Endothelial cell of umbilical vein (primary cell): ENCODE measurements at regions not wholly inside any gene's neighbourhood (a gene's known extent, or its start where the extent isn't known, plus 50 kb on each side); places are given as distances from the start of the nearest gene placed in this dataset.
A peak's percentile ranks its signal among the peaks of the same experiment; 100 is the strongest.

Experiments
- CTCF ChIP-seq, 2 donors: IDR thresholded peaks; 1 replicate in 1 of 2; 2 replicates in 1 of 2; pipeline ENCODE4 v1.5.1; 2011; ENCODE audit warnings: low read length in 2 of 2, mild to moderate bottlenecking in 2 of 2, moderate library complexity in 2 of 2, control low read depth in 1 of 2, inconsistent platforms in 1 of 2, low read depth in 1 of 2; ENCODE audit not compliant: insufficient read depth in 1 of 2; ENCODE audit errors: extremely low read depth in 1 of 2
- EZH2 ChIP-seq: IDR thresholded peaks from 2 replicates; pipeline ENCODE4 v1.6.1; 2012; ENCODE audit warnings: borderline replicate concordance, low read depth, mild to moderate bottlenecking, moderate library complexity, low read length, inconsistent platforms; ENCODE audit not compliant: severe bottlenecking
- FOS ChIP-seq: IDR thresholded peaks from 2 replicates; pipeline ENCODE4 v1.6.1; 2011; ENCODE audit warnings: mild to moderate bottlenecking, low read length, moderate library complexity, borderline replicate concordance; ENCODE audit not compliant: insufficient read depth
- GATA2 ChIP-seq: IDR thresholded peaks from 2 replicates; pipeline ENCODE4 v1.7.0; 2011; ENCODE audit warnings: low read depth, mild to moderate bottlenecking, moderate library complexity, mixed read lengths, low read length; ENCODE audit not compliant: insufficient read length, insufficient read depth
- JUN ChIP-seq: IDR thresholded peaks from 2 replicates; pipeline ENCODE4 v1.6.1; 2011; ENCODE audit warnings: borderline replicate concordance, low read depth; ENCODE audit not compliant: insufficient read length, insufficient read depth
- MAX ChIP-seq: IDR thresholded peaks from 2 replicates; pipeline ENCODE4 v1.6.1; 2011; ENCODE audit not compliant: insufficient read depth, insufficient read length
- MYC ChIP-seq: IDR thresholded peaks from one replicate; pipeline ENCODE4 v1.6.1; 2011; ENCODE audit warnings: mild to moderate bottlenecking, low read depth, low read length
- POLR2A ChIP-seq: IDR thresholded peaks from 2 replicates; pipeline ENCODE4 v1.6.1; 2012; ENCODE audit warnings: low read depth, mild to moderate bottlenecking, control low read depth, low read length
- POLR2AphosphoS5 ChIP-seq: IDR thresholded peaks from 2 replicates; pipeline ENCODE4 v1.6.1; 2012; ENCODE audit warnings: low read depth, mild to moderate bottlenecking, control low read depth, low read length, moderate library complexity; ENCODE audit not compliant: insufficient read depth

DNA sequence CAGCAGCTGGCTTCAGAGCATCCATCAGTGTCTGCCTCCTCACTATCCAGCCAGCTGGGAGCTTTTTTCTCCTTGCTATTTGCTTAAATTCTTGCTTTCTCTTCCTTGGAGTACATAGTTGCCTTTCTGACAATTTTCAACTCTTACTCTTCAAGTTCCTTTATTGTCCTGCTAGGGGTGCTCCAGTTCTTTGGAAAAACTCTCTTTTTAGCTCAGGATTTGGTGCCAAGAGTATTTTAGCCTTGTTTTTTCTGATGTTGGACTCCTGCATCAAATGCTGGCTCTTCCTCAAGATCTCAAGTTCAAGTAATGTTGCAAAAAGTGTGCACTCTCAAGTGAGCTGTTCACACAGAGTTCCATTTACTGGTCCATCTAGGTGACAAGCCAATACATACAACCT lies 126.4 kb downstream of the KDR start:
- TF ChIP-seq CTCF (IDR thresholded peaks at IDR 0.05; ENCODE audit: extremely low read depth in 1 of 2, insufficient read depth in 1 of 2, low read depth in 1 of 2, low read length in 2 of 2) (peak; percentile 34 to 43), POLR2A (no peak), EZH2 (no peak), MYC (no peak), MAX (no peak), JUN (no peak), POLR2AphosphoS5 (no peak), GATA2 (no peak), FOS (no peak)
